ENCODE measurements at regions not wholly inside any gene's neighbourhood (a gene's known extent, or its start where the extent isn't known, plus 50 kb on each side); places are given as distances from the start of the nearest gene placed in this dataset.

DNA sequence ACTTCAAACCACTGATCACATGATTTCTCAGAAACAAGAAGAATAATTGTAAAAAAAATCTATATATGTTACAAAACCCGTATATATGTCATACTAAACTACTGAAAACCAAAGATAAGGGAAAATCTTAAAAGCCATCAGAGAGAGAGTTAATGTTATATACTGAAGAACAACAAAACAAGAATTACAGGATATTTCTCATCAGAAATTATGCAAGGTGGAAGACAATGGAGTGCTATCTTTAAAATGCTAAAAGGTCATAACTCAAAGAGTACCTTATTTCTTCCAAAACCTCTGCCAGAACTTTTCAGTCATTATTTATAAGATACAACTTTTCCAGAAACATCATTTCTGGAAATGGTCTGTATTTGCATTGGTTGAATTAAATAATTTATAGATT lies 256.8 kb downstream of the RBM26 start:
- TF ChIP-seq, protein P1, sequence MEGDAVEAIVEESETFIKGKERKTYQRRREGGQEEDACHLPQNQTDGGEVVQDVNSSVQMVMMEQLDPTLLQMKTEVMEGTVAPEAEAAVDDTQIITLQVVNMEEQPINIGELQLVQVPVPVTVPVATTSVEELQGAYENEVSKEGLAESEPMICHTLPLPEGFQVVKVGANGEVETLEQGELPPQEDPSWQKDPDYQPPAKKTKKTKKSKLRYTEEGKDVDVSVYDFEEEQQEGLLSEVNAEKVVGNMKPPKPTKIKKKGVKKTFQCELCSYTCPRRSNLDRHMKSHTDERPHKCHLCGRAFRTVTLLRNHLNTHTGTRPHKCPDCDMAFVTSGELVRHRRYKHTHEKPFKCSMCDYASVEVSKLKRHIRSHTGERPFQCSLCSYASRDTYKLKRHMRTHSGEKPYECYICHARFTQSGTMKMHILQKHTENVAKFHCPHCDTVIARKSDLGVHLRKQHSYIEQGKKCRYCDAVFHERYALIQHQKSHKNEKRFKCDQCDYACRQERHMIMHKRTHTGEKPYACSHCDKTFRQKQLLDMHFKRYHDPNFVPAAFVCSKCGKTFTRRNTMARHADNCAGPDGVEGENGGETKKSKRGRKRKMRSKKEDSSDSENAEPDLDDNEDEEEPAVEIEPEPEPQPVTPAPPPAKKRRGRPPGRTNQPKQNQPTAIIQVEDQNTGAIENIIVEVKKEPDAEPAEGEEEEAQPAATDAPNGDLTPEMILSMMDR (IDR thresholded peaks at IDR 0.05; ENCODE audit: poor library complexity, severe bottlenecking) = no peak
- TF ChIP-seq EP300 (conservative IDR thresholded peaks at IDR 0.05; ENCODE audit: poor library complexity, severe bottlenecking) = no peak
- no peak for TF ChIP-seq EZH2 (IDR thresholded peaks at IDR 0.05; ENCODE audit: borderline replicate concordance, insufficient read depth, low read length, poor library complexity, severe bottlenecking)
- TF ChIP-seq TAF1 (IDR thresholded peaks at IDR 0.05; ENCODE audit: low read depth) = no peak
- TF ChIP-seq POLR2AphosphoS5 (IDR thresholded peaks at IDR 0.05) = no peak
- TF ChIP-seq MXI1 (conservative IDR thresholded peaks at IDR 0.05; ENCODE audit: poor library complexity, severe bottlenecking) = no peak
